ENCODE measurements at regions not wholly inside any gene's neighbourhood (a gene's known extent, or its start where the extent isn't known, plus 50 kb on each side); places are given as distances from the start of the nearest gene placed in this dataset.

- Mint-ChIP-seq H3K27me3 (no peaks in the 10 kb centered on the region), H3K4me3 (no peak overlapping the region), H3K4me1 (peaks cover 40% of the 10 kb centered on the region), H3K9me3 (no peaks in the 10 kb centered on the region), H3K36me3 (no peaks in the 10 kb centered on the region), H3K27ac (peak overlapping the region; percentile 51)
Measured at GRCh38 chr1:172742599-172743500, 83.9 kb downstream of the FASLG start.

GRCh38 chr1:172745014-172745413 is 86.1 kb downstream of the FASLG start:
- Mint-ChIP-seq H3K4me3 (peak overlapping the region; percentile 56), H3K36me3 (no peaks in the 10 kb centered on the region), H3K27me3 (no peaks in the 10 kb centered on the region), H3K27ac (peak overlapping the region; percentile 69), H3K4me1 (peaks cover 48% of the 10 kb centered on the region), H3K9me3 (no peaks in the 10 kb centered on the region)

- no peaks in the 10 kb centered on the region for H3K27me3 Mint-ChIP-seq
- no peaks in the 10 kb centered on the region for H3K9me3 Mint-ChIP-seq
- peak overlapping the region; percentile 59 for H3K27ac Mint-ChIP-seq
- peak overlapping the region; percentile 56 for H3K4me3 Mint-ChIP-seq
- peaks cover 48% of the 10 kb centered on the region for H3K4me1 Mint-ChIP-seq
- H3K36me3 Mint-ChIP-seq, result no peaks in the 10 kb centered on the region
Measured at GRCh38 chr1:172746091-172746949, 87.4 kb downstream of the FASLG start.

- no peaks in the 10 kb centered on the region for H3K9me3 Mint-ChIP-seq
- no peak overlapping the region for H3K27ac Mint-ChIP-seq
- H3K4me3 Mint-ChIP-seq, result no peak overlapping the region
- no peaks in the 10 kb centered on the region for H3K27me3 Mint-ChIP-seq
- no peaks in the 10 kb centered on the region for H3K36me3 Mint-ChIP-seq
- peaks cover 45% of the 10 kb centered on the region for H3K4me1 Mint-ChIP-seq
Measured at GRCh38 chr1:172748201-172748600, 89.3 kb downstream of the FASLG start.

- Mint-ChIP-seq H3K36me3 (no peaks in the 10 kb centered on the region), H3K27ac (no peak overlapping the region), H3K4me1 (peaks cover 49% of the 10 kb centered on the region), H3K9me3 (no peaks in the 10 kb centered on the region), H3K4me3 (no peak overlapping the region), H3K27me3 (no peaks in the 10 kb centered on the region)
Measured at GRCh38 chr1:172751683-172752082, 92.8 kb downstream of the FASLG start.

- Mint-ChIP-seq H3K27ac (no peak overlapping the region), H3K4me3 (no peak overlapping the region), H3K27me3 (no peaks in the 10 kb centered on the region), H3K4me1 (peaks cover 46% of the 10 kb centered on the region), H3K36me3 (no peaks in the 10 kb centered on the region), H3K9me3 (no peaks in the 10 kb centered on the region)
Measured at GRCh38 chr1:172753964-172754363, 95.1 kb downstream of the FASLG start.

- H3K9me3 Mint-ChIP-seq, result no peaks in the 10 kb centered on the region
- H3K27me3 Mint-ChIP-seq, result no peaks in the 10 kb centered on the region
- H3K4me1 Mint-ChIP-seq, result peaks cover 41% of the 10 kb centered on the region
- no peaks in the 10 kb centered on the region for H3K36me3 Mint-ChIP-seq
- H3K27ac Mint-ChIP-seq, result no peak overlapping the region
- H3K4me3 Mint-ChIP-seq, result no peak overlapping the region
Measured at GRCh38 chr1:172754609-172755008, 95.7 kb downstream of the FASLG start.

- Mint-ChIP-seq H3K4me1 (peaks cover 39% of the 10 kb centered on the region), H3K27ac (no peak overlapping the region), H3K36me3 (no peaks in the 10 kb centered on the region), H3K27me3 (no peaks in the 10 kb centered on the region), H3K9me3 (no peaks in the 10 kb centered on the region), H3K4me3 (no peak overlapping the region)
Measured at GRCh38 chr1:172755099-172755498, 96.2 kb downstream of the FASLG start.

GRCh38 chr1:172756024-172756423 is 97.1 kb downstream of the FASLG start:
- no peaks in the 10 kb centered on the region for H3K27me3 Mint-ChIP-seq
- peaks cover 42% of the 10 kb centered on the region for H3K4me1 Mint-ChIP-seq
- no peak overlapping the region for H3K4me3 Mint-ChIP-seq

GRCh38 chr1:172758259-172758658 is 99.4 kb downstream of the FASLG start:
- Mint-ChIP-seq H3K4me3 (no peak overlapping the region), H3K9me3 (no peaks in the 10 kb centered on the region), H3K36me3 (no peaks in the 10 kb centered on the region), H3K27ac (no peak overlapping the region), H3K4me1 (peaks cover 56% of the 10 kb centered on the region), H3K27me3 (no peaks in the 10 kb centered on the region)

More at GRCh38 chr1:172756024-172756423, 97.1 kb downstream of the FASLG start:
- Mint-ChIP-seq H3K27ac (no peak overlapping the region), H3K36me3 (no peaks in the 10 kb centered on the region), H3K9me3 (no peaks in the 10 kb centered on the region)

- peaks cover 59% of the 10 kb centered on the region for H3K4me1 Mint-ChIP-seq
Measured at GRCh38 chr1:172760121-172760520, 101.2 kb downstream of the FASLG start.

GRCh38 chr1:172761581-172762486 is 102.9 kb downstream of the FASLG start:
- H3K36me3 Mint-ChIP-seq, result no peaks in the 10 kb centered on the region
- no peak overlapping the region for H3K27ac Mint-ChIP-seq
- H3K4me3 Mint-ChIP-seq, result no peak overlapping the region
- peaks cover 59% of the 10 kb centered on the region for H3K4me1 Mint-ChIP-seq
- H3K27me3 Mint-ChIP-seq, result no peaks in the 10 kb centered on the region
- no peaks in the 10 kb centered on the region for H3K9me3 Mint-ChIP-seq

More at GRCh38 chr1:172760121-172760520, 101.2 kb downstream of the FASLG start:
- Mint-ChIP-seq H3K27ac (no peak overlapping the region), H3K27me3 (no peaks in the 10 kb centered on the region), H3K36me3 (no peaks in the 10 kb centered on the region), H3K9me3 (no peaks in the 10 kb centered on the region), H3K4me3 (no peak overlapping the region)

GRCh38 chr1:172763057-172763456 is 104.2 kb downstream of the FASLG start:
- H3K27ac Mint-ChIP-seq, result no peak overlapping the region
- no peaks in the 10 kb centered on the region for H3K9me3 Mint-ChIP-seq
- H3K4me1 Mint-ChIP-seq, result peaks cover 54% of the 10 kb centered on the region

GRCh38 chr1:172764378-172764777 is 105.5 kb downstream of the FASLG start:
- Mint-ChIP-seq H3K4me1 (peaks cover 52% of the 10 kb centered on the region), H3K27me3 (no peaks in the 10 kb centered on the region), H3K27ac (no peak overlapping the region), H3K36me3 (no peaks in the 10 kb centered on the region), H3K9me3 (no peaks in the 10 kb centered on the region), H3K4me3 (no peak overlapping the region)

More at GRCh38 chr1:172763057-172763456, 104.2 kb downstream of the FASLG start:
- H3K4me3 Mint-ChIP-seq, result no peak overlapping the region
- no peaks in the 10 kb centered on the region for H3K36me3 Mint-ChIP-seq
- H3K27me3 Mint-ChIP-seq, result no peaks in the 10 kb centered on the region

- H3K9me3 Mint-ChIP-seq, result no peaks in the 10 kb centered on the region
- H3K27me3 Mint-ChIP-seq, result no peaks in the 10 kb centered on the region
- H3K4me3 Mint-ChIP-seq, result no peak overlapping the region
- H3K27ac Mint-ChIP-seq, result no peak overlapping the region
- no peaks in the 10 kb centered on the region for H3K36me3 Mint-ChIP-seq
- peaks cover 46% of the 10 kb centered on the region for H3K4me1 Mint-ChIP-seq
Measured at GRCh38 chr1:172766462-172766861, 107.6 kb downstream of the FASLG start.

Measured in activated naive CD4-positive, alpha-beta T cell treated with anti-CD3 and anti-CD28 coated beads, Interleukin-2, amount 50 U/mL, for 24 hours (primary cell).